SK-N-MC (cell line): ENCODE measurements at regions not wholly inside any gene's neighbourhood (a gene's known extent, or its start where the extent isn't known, plus 50 kb on each side); places are given as distances from the start of the nearest gene placed in this dataset.

Experiments
- DNase-seq: peaks from one replicate; pipeline ENCODE4 v3.0.0-alpha.2; 2011; ENCODE audit warnings: low read depth, low spot score
- H3K27ac ChIP-seq: fragments of 200-600 bp; sonication (generic); 2 replicates; pipeline ENCODE4 v1.5.1; 2016; ENCODE audit warnings: mixed run types
- H3K36me3 ChIP-seq: fragments of 200-600 bp; sonication (generic); 2 replicates; pipeline ENCODE4 v1.6.1; 2017; ENCODE audit warnings: antibody characterized with exemption, low read length, mixed read lengths; ENCODE audit not compliant: insufficient read depth
- H3K4me3 ChIP-seq: fragments of 200-600 bp; sonication (generic); 2 replicates; pipeline ENCODE4 v1.5.1; 2016
- H3K9ac ChIP-seq: fragments of 200-600 bp; sonication (generic); 2 replicates; pipeline ENCODE4 v1.8.0; 2017; ENCODE audit warnings: mixed run types, mixed read lengths; ENCODE audit not compliant: insufficient read length
- H3K9me3 ChIP-seq: fragments of 200-600 bp; sonication (generic); 2 replicates; pipeline ENCODE4 v1.6.1; 2017; ENCODE audit warnings: low read depth, mild to moderate bottlenecking, antibody characterized with exemption, low read length, moderate library complexity, mixed read lengths
- EZH2 ChIP-seq: fragments of 200-600 bp; sonication (generic); IDR thresholded peaks from one replicate; pipeline ENCODE4 v1.6.1; 2017; ENCODE audit warnings: antibody characterized with exemption
- FOXP2 ChIP-seq: optimal IDR thresholded peaks from 2 replicates; pipeline ENCODE3; 2011; ENCODE audit warnings: mild to moderate bottlenecking, moderate library complexity; ENCODE audit not compliant: insufficient read depth; ENCODE audit errors: extremely low read length, control extremely low read depth
- POLR2AphosphoS5 ChIP-seq: IDR thresholded peaks from 2 replicates; pipeline ENCODE4 v1.6.1; 2012; ENCODE audit warnings: mild to moderate bottlenecking, low read depth, low read length, borderline replicate concordance

GRCh38 chr12:127526925-127527324, 740.0 kb upstream of the TMEM132C start:
- Histone ChIP-seq H3K27ac (no peak overlapping the region), H3K9me3 (no peaks in the 10 kb centered on the region), H3K36me3 (no peaks in the 10 kb centered on the region), H3K9ac (no peak overlapping the region), H3K4me3 (no peak overlapping the region)
- TF ChIP-seq POLR2AphosphoS5 (no peak), EZH2 (no peak), FOXP2 (no peak)
- DNase-seq = no peak

DNA sequence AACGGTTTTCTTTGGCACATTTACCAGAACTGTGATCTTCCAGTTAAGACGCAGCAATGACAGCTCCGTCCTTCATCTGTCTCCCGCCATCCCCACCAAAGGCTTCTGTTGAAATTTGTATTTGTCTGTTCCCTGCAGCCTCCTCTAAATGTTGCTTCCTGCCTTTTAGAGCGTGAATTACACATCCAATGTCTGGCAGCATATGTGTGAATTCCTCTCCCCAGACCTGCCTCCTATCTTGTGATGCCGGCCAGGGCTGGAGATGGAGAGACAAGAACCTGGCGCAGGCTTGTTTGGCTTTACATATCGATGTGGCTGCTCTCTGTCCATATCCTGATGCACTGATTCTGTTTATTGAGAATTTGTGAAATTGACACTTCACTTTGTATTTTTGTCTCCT, 738.4 kb upstream of the TMEM132C start:
- no peaks in the 10 kb centered on the region for H3K9me3 ChIP-seq
- H3K4me3 ChIP-seq = no peak overlapping the region
- DNase-seq = no peak
- H3K9ac ChIP-seq = no peak overlapping the region
- no peaks in the 10 kb centered on the region for H3K36me3 ChIP-seq
- no peak overlapping the region for H3K27ac ChIP-seq
- TF ChIP-seq FOXP2 (no peak), EZH2 (no peak), POLR2AphosphoS5 (no peak)

GRCh38 chr12:127531542-127531941, 735.4 kb upstream of the TMEM132C start:
- no peak for DNase-seq
- Histone ChIP-seq H3K36me3 (no peaks in the 10 kb centered on the region), H3K27ac (no peak overlapping the region), H3K9me3 (no peaks in the 10 kb centered on the region), H3K4me3 (no peak overlapping the region), H3K9ac (no peak overlapping the region)
- TF ChIP-seq EZH2 = no peak
- TF ChIP-seq POLR2AphosphoS5 = no peak
- no peak for TF ChIP-seq FOXP2

GRCh38 chr12:127533353-127533752, 733.6 kb upstream of the TMEM132C start:
- no peak for DNase-seq
- Histone ChIP-seq H3K9ac (no peak overlapping the region), H3K9me3 (no peaks in the 10 kb centered on the region), H3K4me3 (no peak overlapping the region), H3K27ac (no peak overlapping the region), H3K36me3 (no peaks in the 10 kb centered on the region)
- TF ChIP-seq POLR2AphosphoS5 (no peak), EZH2 (no peak), FOXP2 (no peak)

DNA sequence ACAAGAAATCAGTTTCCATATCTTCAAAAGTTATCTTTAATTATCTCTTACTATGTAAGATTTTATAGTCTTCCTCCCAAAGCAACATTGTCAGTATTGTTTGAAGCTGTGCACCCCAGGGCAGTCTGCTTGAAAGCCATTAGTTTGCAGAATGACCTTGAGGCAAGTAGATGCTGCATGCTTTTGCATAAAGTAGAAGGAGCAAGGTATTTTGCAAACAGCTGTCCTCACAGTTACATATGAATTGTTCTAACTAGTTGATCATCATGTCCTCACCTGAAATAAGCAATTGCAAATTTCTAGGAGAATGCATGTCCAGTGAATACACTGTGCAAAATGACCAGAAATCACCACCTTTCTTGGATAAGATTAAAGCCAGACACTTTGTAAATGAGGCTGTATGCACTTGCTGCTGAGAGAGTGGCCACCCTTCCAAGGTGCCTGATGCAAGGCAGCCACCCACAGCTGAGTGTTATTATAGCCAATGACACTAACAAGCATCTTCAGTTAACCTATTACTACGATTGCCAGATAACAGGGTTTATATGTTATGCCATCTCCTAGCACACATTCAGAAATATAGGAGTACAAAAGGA, 730.0 kb upstream of the TMEM132C start:
- Histone ChIP-seq H3K36me3 (no peaks in the 10 kb centered on the region), H3K4me3 (no peak overlapping the region), H3K9me3 (no peaks in the 10 kb centered on the region), H3K9ac (no peak overlapping the region), H3K27ac (no peak overlapping the region)
- no peak for DNase-seq
- no peak for TF ChIP-seq EZH2
- no peak for TF ChIP-seq POLR2AphosphoS5

DNA sequence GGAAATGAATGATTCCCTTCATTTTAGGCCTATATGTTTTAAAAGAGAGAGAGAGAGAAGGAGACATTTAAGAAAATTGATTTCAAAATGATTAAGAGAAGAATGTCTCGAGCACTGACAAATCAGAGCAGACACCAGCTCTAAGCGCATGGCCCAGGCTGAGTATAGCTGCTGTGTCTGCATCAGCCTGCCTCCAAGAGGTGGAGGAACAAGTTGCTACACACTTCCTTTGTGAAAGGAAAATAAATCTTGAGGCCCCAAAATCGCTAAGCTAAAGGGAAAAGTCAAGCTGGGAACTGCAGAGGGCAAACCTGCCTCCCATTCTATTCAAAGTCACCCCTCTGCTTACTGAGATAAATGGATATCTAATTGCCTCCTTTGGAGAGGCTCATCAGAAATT, 728.7 kb upstream of the TMEM132C start:
- no peak for DNase-seq
- Histone ChIP-seq H3K9ac (no peak overlapping the region), H3K36me3 (no peaks in the 10 kb centered on the region), H3K9me3 (no peaks in the 10 kb centered on the region), H3K4me3 (no peak overlapping the region), H3K27ac (no peak overlapping the region)
- TF ChIP-seq POLR2AphosphoS5 = no peak
- TF ChIP-seq EZH2 = no peak
- TF ChIP-seq FOXP2 = no peak

- DNase-seq = no peak
- no peak for TF ChIP-seq FOXP2
Measured at GRCh38 chr12:127539226-127539858, 727.6 kb upstream of the TMEM132C start.

DNA sequence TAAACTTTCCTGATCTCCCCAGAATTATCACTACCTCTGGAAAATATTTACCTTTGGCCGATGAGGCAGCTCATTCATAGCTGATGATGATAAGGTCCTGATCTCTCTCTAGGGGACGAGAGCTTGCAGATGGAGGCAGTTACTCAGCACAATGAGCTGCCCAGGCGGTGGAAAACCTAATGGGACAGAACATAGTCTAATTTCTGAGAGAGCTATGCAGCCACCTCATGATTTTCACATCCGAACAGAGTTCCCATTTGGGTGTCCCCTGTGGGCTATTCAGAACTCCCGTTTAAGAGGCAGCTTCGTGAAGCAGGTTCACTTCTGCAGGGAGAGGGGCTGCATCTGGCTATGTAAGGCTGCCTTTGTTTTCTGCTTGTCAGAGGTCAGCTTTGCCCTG, 724.6 kb upstream of the TMEM132C start:
- H3K9me3 ChIP-seq = no peaks in the 10 kb centered on the region
- TF ChIP-seq FOXP2 (no peak), POLR2AphosphoS5 (no peak), EZH2 (no peak)
- H3K36me3 ChIP-seq = no peaks in the 10 kb centered on the region
- DNase-seq = no peak
- H3K9ac ChIP-seq = no peak overlapping the region
- H3K4me3 ChIP-seq = no peak overlapping the region
- no peak overlapping the region for H3K27ac ChIP-seq

More at GRCh38 chr12:127539226-127539858, 727.6 kb upstream of the TMEM132C start:
- Histone ChIP-seq H3K9ac (no peak overlapping the region), H3K27ac (no peak overlapping the region), H3K36me3 (no peaks in the 10 kb centered on the region), H3K4me3 (no peak overlapping the region), H3K9me3 (no peaks in the 10 kb centered on the region)

DNA sequence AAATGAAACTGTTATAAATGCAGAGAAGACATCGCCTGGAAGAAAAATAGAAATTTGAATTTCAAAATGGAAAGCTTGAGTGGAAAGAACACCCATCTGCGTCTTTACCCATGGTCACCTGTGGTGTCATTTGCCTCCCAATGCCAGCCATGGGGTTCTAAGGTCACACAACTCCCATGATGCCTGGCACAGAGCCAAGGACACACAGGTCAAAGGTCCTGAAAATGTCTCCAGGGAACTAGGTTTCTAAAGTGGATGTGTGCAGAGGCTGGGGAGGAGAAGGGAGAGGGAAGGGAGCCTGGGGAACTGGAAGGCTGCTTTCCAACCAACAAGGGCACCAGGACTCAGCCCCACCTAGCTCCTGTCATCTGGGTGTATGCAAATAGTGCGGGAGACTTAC, 724.0 kb upstream of the TMEM132C start:
- Histone ChIP-seq H3K9me3 (no peaks in the 10 kb centered on the region), H3K4me3 (no peak overlapping the region), H3K9ac (no peak overlapping the region)

More for the DNA sequence above, 724.0 kb upstream of the TMEM132C start:
- TF ChIP-seq EZH2 (no peak), POLR2AphosphoS5 (no peak), FOXP2 (no peak)
- no peaks in the 10 kb centered on the region for H3K36me3 ChIP-seq
- no peak overlapping the region for H3K27ac ChIP-seq
- DNase-seq = no peak
